C1 segment of cervical spinal cord (tissue), 14 donors: ENCODE measurements at regions not wholly inside any gene's neighbourhood (a gene's known extent, or its start where the extent isn't known, plus 50 kb on each side); places are given as distances from the start of the nearest gene placed in this dataset.
A peak's percentile ranks its signal among the peaks of the same experiment; 100 is the strongest.

Source experiments
- DNase-seq, 14 donors: peaks; one replicate each; lab custom pipeline; 2025; lab: John Stamatoyannopoulos, UW

GRCh38 chr2:120547662-120548061, 188.0 kb upstream of the GLI2 start:
- DNase-seq = no peak

- no peak for DNase-seq
These were observed 186.8 kb upstream of the GLI2 start for GRCh38 chr2:120548627-120549608.

- DNase-seq = no peak
These were observed 185.8 kb upstream of the GLI2 start for GRCh38 chr2:120549841-120550240.

GRCh38 chr2:120550282-120550681, 185.4 kb upstream of the GLI2 start:
- no peak for DNase-seq

- DNase-seq = no peak
These were observed 184.7 kb upstream of the GLI2 start for GRCh38 chr2:120550893-120551446.

GRCh38 chr2:120551522-120551921, 184.1 kb upstream of the GLI2 start:
- no peak for DNase-seq

GRCh38 chr2:120552079-120552478, 183.6 kb upstream of the GLI2 start:
- no peak for DNase-seq

GRCh38 chr2:120552800-120553481, 182.7 kb upstream of the GLI2 start:
- peak in 11 of 14 donors; percentile 12 to 58 (median 32) for DNase-seq

GRCh38 chr2:120554625-120555032, 181.0 kb upstream of the GLI2 start:
- DNase-seq = no peak

GRCh38 chr2:120555092-120555491, 180.6 kb upstream of the GLI2 start:
- no peak for DNase-seq

GRCh38 chr2:120556911-120557310, 178.8 kb upstream of the GLI2 start:
- no peak for DNase-seq

- no peak for DNase-seq
These were observed 176.8 kb upstream of the GLI2 start for GRCh38 chr2:120558847-120559246.

- no peak for DNase-seq
These were observed 176.3 kb upstream of the GLI2 start for GRCh38 chr2:120559401-120559800.

- DNase-seq = no peak
These were observed 175.3 kb upstream of the GLI2 start for GRCh38 chr2:120560330-120560729.

GRCh38 chr2:120561379-120562035, 174.2 kb upstream of the GLI2 start:
- DNase-seq = no peak

GRCh38 chr2:120562218-120563005, 173.3 kb upstream of the GLI2 start:
- no peak for DNase-seq

- DNase-seq = no peak
These were observed 172.1 kb upstream of the GLI2 start for GRCh38 chr2:120563616-120564015.

GRCh38 chr2:120564213-120565094, 171.2 kb upstream of the GLI2 start:
- DNase-seq = no peak

GRCh38 chr2:120565095-120565460, 170.6 kb upstream of the GLI2 start:
- DNase-seq = no peak

GRCh38 chr2:120565929-120566328, 169.7 kb upstream of the GLI2 start:
- no peak for DNase-seq
